ENCODE measurements at regions not wholly inside any gene's neighbourhood (a gene's known extent, or its start where the extent isn't known, plus 50 kb on each side); places are given as distances from the start of the nearest gene placed in this dataset.

GRCh38 chr20:11001764-11002540 is 328.2 kb upstream of the JAG1 start:
- no peak for DNase-seq

- DNase-seq: no peak
Measured at GRCh38 chr20:11003341-11003740, 329.5 kb upstream of the JAG1 start.

DNA sequence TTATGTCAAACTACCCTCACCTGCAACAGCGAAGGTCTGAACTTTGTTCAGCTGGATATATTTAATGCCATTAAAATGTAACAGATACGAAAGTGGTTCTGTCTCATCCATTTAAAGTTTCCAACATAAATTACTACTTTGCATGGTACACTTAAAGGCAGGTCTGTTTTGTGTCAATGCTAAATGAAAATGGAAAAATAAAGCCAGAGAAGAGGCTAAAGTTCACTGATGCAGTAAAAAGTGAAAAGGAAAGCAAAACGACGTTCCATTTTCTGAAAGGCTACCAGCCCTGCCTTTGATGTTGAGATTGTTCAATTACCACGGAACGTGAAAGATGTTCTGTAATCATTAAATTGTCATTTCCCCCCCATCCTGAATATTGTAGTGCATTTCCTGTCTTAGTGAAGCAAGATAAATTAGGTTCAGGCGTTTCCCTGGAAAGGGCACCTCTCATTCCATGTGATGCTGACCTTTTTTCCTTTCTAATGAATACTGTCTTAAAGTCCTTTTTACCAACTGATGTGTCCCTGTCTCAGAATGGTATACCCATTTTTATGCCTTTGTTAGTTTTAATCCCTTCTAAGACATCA is 334.7 kb upstream of the JAG1 start:
- DNase-seq: no peak

DNA sequence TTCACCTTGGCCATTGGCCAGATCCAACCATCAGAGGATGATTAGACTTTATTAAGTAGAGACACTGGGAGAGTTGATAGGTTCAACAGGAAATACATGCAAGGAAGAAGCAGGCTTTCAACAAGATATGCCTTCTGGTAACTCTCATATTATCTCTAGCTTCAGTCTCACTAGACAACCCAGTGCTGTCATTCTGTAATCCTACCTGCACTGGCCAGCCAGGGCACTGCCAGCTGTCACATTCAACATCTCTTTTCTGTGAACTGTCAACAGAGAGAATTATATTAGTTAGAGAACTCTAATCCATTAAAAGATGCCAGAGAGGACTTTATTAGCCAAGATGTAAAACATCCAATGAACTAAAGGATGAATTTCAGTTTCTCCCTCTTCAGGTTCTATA is 337.9 kb upstream of the JAG1 start:
- no peak for DNase-seq

- DNase-seq: no peak
Measured at GRCh38 chr20:11012975-11013374, 339.2 kb upstream of the JAG1 start.

GRCh38 chr20:11013801-11014200 is 340.0 kb upstream of the JAG1 start:
- DNase-seq: no peak

DNA sequence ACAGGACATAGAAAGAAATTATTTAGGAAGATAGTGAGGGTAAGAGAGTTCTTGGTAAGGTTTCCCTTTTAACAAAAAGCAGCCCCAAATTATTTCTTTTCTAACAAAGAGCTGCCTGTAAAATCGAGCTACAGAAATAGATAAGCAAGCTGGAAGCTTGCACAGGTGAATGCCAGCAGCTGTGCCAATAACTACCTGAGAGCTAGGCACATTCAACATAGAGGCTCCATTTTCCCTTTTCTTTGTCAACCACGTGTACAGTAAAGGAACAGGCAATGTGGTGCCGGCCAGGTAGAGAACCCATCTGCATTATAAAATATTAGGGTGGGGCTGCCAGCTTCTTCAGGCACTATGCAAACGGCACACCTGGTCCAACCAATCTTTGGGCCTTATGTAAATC is 341.6 kb upstream of the JAG1 start:
- no peak for DNase-seq

DNA sequence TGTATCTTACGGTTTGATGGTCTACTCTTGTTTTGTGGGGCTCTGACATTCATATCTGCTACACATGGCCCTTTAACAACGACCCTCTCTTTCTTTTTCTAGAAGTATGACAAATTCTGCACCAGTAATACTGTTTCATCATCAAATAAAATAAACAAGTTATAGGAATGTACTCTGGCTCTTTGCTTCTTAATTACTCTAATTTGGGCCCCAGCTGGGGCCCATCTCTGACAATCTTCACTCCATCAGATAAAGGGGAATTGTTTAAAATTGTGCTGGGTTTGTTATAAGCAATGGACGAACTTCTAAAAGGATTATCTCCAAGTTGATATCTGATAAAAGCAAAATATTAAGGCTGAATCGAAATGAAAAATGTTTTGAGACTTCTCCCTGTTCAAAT is 343.6 kb upstream of the JAG1 start:
- no peak for DNase-seq

- no peak for DNase-seq
Measured at GRCh38 chr20:11018668-11019170, 344.9 kb upstream of the JAG1 start.

DNA sequence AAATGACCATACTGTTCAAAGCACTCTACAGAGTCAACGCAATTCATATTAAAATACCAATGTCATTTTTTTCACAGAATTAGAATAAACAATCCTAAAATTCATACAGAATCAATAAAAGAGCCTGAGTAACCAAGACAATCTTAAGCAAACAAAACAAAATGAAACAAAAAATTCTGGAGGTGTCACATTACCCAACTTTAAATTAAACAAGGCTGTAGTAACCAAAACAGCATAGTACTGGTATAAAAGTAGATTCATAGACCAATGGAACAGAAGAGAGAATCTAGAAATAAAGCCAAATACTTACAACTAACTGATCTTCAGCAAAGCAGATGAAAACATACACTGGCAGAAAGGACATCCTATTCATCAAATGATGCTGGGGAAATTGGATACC is 346.9 kb upstream of the JAG1 start:
- no peak for DNase-seq

DNA sequence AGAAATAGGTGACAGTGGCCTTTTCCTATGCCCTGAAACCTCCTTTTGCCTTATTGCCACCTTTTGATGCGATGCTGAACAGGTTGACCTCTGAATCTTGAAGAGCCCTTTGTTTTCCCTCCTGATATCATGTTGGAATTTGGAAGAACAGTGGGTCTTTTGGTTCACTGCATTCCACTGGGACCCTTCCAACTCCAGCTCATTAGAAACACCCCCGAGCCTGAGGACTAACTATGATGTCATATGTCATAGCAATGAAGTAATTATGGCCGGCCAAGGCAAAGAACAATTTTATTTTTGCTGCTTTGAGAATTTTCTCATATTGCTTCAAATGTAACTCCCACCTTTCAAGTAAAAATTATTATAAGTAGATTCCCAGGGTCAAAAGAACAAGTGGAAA is 353.4 kb upstream of the JAG1 start:
- no peak for DNase-seq

- no peak for DNase-seq
Measured at GRCh38 chr20:11030351-11030750, 356.6 kb upstream of the JAG1 start.

GRCh38 chr20:11031300-11031699 is 357.5 kb upstream of the JAG1 start:
- DNase-seq: no peak

GRCh38 chr20:11032611-11033010 is 358.8 kb upstream of the JAG1 start:
- DNase-seq: no peak

DNA sequence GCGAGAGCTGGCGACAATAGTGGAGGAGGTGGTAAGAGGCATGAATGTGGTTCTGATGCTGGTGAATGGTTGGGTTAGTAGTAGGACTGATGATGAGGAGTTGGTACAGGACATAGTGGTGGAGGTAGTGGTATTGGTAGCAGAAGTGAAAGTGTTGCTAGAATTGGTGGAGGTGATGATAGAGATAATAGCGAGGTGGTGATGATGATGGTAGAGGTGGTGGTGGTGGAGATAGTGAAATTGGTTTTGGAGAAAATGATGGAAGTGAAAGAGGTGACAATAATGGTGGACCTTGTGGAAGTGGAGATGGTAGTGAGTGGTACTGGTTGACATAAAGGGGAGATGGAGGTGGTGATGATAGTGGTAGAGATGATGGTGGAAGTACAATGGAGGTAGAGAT is 360.2 kb upstream of the JAG1 start:
- DNase-seq: no peak

GRCh38 chr20:11035211-11035610 is 361.4 kb upstream of the JAG1 start:
- no peak for DNase-seq

DNA sequence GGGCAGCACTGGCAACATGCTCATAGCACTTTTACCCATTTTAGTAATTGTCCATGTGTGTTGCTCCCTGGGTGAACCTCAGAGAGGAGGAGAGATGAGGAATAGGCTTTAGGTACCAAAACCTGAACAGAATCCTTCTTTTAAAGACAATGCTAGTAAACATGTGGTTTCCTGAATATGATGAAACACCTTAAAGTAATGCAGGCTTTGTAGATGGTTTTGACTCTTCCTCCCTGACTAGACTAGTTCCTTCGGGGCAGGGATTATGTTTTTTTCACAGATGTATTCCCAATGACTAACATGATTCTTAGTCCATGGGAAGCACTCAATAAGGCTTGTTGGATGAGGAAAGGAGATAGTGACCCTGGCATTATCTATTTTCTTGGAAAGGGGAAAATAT is 367.6 kb upstream of the JAG1 start:
- no peak for DNase-seq

DNA sequence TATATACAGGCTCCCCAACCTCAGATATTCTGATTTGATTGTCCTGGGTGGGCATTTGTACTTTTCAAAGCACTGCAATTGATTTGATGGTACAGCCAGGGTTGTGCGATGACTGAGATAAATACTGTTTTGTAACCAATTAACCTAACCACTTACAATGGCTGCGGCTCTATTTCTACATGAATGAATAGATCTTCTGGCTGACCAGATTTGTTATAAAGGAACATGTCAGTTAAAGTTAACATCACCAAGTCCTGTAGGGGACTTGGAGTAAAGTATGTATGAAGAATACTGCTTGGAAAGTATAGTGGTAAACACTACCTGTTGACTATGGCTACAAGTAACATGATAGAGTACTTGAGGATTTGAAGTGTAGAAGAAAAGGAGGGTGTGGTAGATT is 369.2 kb upstream of the JAG1 start:
- DNase-seq: no peak

- no peak for DNase-seq
Measured at GRCh38 chr20:11044561-11044960, 370.8 kb upstream of the JAG1 start.

DNA sequence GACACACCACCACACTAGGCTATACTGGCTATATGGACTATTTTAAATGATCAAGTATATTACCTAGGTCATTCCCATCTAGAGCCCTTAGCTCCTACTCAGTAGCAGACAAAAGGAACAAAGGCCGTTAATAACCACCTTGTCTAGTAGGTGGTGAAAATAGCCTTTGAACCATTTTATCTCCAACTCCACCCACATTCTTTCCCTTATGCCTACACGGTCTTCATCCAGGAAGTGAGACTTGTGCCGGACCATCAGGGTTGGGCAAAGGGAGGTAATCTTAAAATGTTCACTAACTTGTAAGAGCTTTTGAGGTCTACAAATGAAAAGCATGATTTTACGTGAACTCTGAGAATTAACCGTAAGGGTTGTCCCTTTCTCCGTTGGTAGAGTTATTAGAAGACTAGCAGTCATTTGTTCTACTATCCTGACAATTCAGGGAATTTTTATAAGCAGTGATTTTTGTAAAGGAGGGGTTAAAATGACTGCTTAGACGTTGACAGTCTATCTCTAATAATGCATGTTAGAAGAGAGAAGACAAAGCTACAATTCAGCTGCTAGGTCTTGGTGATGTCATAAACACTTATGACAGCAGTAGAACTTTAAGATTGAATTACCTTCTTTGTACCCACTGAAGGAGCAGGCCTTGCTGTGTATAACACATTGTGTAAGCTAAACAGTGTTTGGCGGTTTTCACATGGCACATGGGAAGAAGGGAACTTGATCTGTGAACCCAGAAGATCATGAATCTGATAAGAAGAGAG is 371.8 kb upstream of the JAG1 start:
- DNase-seq: no peak

GRCh38 chr20:11047559-11047958 is 373.8 kb upstream of the JAG1 start:
- no peak for DNase-seq

GRCh38 chr20:11048739-11049138 is 374.9 kb upstream of the JAG1 start:
- no peak for DNase-seq

DNA sequence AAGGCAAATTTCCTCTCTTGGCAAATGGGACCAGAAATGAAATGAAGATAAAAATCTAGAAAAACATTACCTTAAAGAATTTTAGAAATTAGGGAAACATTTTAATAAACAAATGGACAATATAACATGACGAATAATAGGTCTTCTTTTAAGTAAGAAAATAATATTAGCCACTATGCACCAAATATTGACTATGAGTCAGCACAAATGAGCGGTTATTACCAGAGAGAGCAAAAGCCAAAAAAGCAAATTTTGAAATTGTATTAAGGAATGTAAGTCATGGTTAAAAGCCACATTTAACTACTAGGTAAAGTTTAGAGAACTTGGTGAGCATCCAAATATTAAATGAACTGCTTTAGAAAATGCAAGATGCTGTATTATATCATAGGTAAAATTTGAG is 376.6 kb upstream of the JAG1 start:
- no peak for DNase-seq

- no peak for DNase-seq
Measured at GRCh38 chr20:11051136-11051535, 377.3 kb upstream of the JAG1 start.
